AG09319 (cell line): ENCODE measurements at regions not wholly inside any gene's neighbourhood (a gene's known extent, or its start where the extent isn't known, plus 50 kb on each side); places are given as distances from the start of the nearest gene placed in this dataset.

Experiments
- DNase-seq: peaks from one replicate; pipeline ENCODE4 v3.0.0-alpha.2; 2010; ENCODE audit warnings: low read depth; ENCODE audit errors: extremely low read depth
- CTCF ChIP-seq: IDR thresholded peaks from 2 replicates; pipeline ENCODE4 v1.5.1; 2011; ENCODE audit warnings: low read depth, mild to moderate bottlenecking, inconsistent platforms, low read length, moderate library complexity

- no peak for TF ChIP-seq CTCF
These were observed 50.2 kb upstream of the CDK1 start for GRCh38 chr10:60728056-60728455.

DNA sequence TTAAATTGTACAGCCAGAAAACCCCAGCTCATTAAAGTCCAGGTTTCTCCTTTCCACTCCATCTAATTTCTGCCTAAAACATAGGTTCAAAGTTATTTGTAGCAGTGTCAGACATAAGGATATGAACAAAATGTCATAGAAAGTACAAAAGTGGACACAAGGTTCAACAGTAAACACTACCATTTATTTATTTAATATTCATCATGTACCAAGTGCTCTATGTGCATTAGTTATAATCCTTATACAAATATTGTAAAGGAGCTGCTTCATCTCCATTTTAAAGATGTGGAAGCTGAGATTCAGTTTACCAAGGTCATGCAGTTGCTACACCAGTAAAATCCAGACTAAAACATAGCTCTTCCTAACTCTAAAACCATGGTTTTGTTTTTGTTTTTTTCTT lies 52.0 kb upstream of the CDK1 start:
- DNase-seq: no peak
- TF ChIP-seq CTCF: no peak

More at GRCh38 chr10:60728056-60728455, 50.2 kb upstream of the CDK1 start:
- DNase-seq: no peak

DNA sequence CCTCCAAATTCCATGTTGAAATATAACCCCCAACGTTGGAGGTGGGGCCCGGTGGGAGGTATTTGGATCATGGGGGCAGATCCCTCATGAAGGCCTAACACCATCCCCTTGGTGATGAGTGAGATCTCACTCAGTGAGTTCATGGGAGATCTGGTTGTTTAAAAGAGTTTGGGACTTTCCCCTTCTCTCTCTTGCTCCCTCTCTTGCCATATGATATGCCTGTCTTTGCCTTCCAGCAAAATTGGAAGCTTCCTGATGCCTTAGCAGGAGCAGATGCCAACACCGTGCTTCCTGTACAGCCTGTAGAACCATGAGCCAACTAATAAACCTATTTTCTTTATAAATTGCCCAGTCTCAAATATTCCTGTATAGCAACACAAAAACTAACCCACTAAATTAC lies 55.7 kb upstream of the CDK1 start:
- no peak for DNase-seq
- no peak for TF ChIP-seq CTCF

- no peak for DNase-seq
- TF ChIP-seq CTCF: no peak
These were observed 58.6 kb upstream of the CDK1 start for GRCh38 chr10:60719721-60720120.

GRCh38 chr10:60718886-60719285 lies 59.4 kb upstream of the CDK1 start:
- no peak for DNase-seq
- TF ChIP-seq CTCF: no peak

- no peak for DNase-seq
- TF ChIP-seq CTCF: no peak
These were observed 60.4 kb upstream of the CDK1 start for GRCh38 chr10:60717852-60718251.

GRCh38 chr10:60714233-60714632 lies 64.0 kb upstream of the CDK1 start:
- no peak for DNase-seq
- no peak for TF ChIP-seq CTCF
